Stimulated activated naive CD4-positive, alpha-beta T cell (primary cell): ENCODE measurements at regions not wholly inside any gene's neighbourhood (a gene's known extent, or its start where the extent isn't known, plus 50 kb on each side); places are given as distances from the start of the nearest gene placed in this dataset.
"Not testable (repeated sequence)": the region's sequence is repeated elsewhere in the genome, so short reads cannot be mapped to it uniquely, and the experiment has no call there.

Experiments
- DNase-seq, 6 experiments: peaks; one replicate each; lab custom pipeline; 2025; lab: John Stamatoyannopoulos, UW

GRCh38 chr1:234960722-234961455, 167.7 kb downstream of the TOMM20 start:
- DNase-seq: no peak

- DNase-seq: no peak
Measured at GRCh38 chr1:234958706-234959657, 169.7 kb downstream of the TOMM20 start.

- no peak for DNase-seq
Measured at GRCh38 chr1:234958066-234958705, 170.5 kb downstream of the TOMM20 start.

DNA sequence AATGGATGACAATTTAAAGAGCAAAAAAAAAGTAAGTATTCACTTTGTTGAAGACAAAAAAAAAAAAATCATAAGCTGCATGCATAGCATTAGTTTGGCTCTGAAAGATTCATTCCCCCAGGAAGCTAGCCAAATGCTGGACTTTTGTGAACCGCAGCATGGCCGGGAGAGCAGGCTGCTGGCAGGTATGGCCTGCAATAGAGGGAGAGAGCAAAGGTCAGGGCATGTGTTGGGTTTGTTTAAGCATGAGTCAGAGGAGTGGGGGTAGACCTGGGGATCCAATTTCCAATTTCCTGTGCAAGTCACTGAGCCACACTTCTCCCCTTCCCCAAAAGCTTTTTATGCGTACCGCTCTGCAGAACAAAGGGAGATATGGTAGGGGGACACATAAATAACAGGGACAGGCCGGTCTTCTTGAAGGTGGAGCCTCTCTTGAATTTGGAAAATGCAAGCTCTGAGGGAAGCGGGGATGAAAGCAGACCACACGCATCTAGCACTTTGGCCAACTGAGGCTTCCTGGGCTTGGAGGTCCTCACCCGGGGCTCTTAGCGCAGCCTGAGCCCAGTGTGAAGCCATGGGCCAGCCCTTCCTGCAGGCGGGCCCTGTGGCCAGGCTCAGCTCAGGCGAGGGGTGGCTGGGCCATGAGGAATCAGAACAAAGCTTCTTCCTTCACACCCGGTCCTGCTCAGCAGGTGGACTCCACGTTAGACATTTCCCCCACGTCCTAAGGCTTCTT, 171.1 kb downstream of the TOMM20 start:
- DNase-seq: no peak

DNA sequence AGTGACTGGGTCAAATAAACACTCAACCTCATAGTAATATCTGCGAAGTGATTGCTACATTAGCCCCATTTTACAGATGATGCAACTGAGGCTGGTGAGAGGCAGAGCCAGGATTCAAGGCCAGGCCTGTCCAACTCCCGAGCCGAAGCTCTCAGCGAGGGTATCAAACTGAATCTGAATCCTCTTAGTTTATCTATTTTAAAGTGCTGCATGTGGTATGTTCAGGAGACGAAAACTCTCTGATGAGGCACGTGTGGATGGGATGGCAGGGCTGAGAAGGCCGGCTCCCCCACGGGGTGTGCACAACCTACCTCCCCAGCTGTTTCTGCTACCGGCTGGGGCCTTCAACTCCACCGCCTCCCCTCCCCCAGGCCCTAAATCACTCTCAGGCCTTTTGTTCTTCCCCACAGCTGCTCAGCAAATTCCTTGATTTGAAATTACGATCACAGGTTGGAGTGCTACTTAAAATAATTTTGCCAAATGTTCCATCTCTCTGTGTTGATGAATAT, 171.8 kb downstream of the TOMM20 start:
- DNase-seq: no peak

- no peak for DNase-seq
Measured at GRCh38 chr1:234955107-234955731, 173.4 kb downstream of the TOMM20 start.

DNA sequence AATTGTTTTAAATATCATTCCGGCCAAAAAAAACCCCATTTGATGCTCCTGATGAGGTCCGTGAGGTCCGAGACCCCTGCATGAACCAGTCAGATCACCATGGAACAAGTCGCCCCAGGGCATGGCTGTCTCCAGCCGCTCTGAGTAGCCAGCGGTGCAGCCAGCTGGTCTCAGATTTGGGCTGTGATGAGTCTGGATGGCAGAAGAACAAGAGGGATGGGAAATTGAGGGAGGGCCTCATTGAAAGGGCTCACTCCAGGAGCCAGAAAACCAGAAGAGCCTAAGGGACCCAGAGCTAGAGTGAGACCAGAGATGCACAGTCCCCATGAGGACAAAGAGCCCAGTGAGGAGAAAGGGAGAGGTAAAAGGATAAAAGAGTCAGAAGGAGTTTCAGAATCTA, 174.0 kb downstream of the TOMM20 start:
- no peak for DNase-seq

DNA sequence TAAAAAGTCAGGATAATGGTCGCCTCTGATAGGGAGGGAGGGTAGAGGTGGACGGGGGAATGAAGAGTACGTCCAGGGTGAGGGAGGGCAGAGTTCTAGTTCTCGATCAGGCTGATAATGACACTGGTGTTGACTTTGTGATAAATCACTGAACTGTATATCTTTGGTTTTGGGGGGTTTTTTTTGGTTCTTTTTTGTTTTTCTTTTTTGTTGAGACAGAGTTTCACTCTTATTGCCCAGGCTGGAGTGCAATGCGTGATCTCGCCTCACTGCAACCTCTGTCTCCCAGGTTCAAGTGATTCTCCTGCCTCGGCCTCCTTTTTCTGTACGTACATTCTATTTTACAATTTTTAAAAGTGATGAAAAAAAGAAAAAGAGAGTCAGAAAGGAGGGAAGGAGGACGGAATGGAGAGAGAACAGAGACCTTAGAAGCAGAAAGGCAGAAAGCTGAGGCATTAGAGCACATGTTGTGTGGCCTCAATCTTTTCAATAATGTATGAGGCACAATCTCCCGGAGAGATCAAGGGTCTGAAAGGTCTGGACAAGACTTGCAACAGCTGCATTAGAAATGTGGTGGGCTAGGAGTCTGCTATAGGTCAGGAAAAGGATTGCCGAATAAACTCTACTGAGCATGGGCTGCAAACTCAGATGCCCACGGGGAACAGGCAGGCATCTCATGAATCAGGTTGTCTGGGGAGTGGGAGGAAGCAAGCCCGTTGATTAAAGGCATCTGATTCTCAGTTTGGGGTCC, 174.8 kb downstream of the TOMM20 start:
- DNase-seq: no peak

DNA sequence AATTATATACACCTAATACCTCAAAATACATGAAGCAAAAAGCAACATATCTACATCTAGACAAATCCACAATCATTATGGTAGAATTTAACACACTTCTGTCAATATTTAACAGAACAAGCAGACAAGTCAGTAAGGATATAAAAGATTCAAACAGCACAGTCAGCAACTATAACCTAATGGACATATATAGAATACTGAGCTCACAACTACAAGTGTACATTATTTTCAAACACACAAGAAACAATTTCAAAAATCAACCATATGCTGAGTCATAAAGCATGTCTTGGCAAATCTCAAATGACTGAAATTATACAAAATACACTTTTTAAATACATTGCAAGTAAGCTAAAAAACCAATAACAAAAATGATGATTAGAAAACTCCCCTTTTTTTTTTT, 178.0 kb downstream of the TOMM20 start:
- DNase-seq: no peak

- DNase-seq: not testable (repeated sequence)
Measured at GRCh38 chr1:234949528-234949927, 179.1 kb downstream of the TOMM20 start.

- no peak for DNase-seq
Measured at GRCh38 chr1:234944439-234945344, 183.9 kb downstream of the TOMM20 start.

DNA sequence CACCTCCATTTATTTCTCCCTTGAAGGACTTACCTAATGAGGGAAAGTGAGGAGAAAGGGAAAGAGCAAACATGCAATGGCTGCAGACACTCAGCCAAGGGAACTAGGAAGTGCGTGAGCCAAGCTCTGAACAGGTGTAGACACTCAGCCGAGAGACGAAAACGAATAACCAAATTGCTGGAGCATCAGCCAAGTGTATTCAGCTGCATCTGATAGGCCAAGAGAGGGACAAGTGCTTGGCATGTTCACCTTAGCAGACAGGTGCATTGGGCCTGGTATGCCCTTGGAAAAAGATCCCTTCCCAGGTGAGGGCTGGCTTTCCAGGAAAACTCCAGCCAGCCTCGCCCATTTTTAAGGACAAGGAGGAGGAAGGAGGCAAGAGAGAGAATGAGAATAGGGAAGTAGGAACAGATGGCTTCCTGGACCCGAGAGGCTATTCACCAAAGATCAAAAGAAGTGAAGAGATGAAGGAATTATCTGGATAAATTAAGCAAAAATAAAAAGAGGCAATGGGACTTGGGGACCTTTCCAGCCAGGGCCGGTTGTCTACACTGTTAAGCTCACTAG, 184.7 kb downstream of the TOMM20 start:
- no peak for DNase-seq

GRCh38 chr1:234942879-234943506, 185.6 kb downstream of the TOMM20 start:
- no peak for DNase-seq

- DNase-seq: no peak
Measured at GRCh38 chr1:234942012-234942332, 186.7 kb downstream of the TOMM20 start.

DNA sequence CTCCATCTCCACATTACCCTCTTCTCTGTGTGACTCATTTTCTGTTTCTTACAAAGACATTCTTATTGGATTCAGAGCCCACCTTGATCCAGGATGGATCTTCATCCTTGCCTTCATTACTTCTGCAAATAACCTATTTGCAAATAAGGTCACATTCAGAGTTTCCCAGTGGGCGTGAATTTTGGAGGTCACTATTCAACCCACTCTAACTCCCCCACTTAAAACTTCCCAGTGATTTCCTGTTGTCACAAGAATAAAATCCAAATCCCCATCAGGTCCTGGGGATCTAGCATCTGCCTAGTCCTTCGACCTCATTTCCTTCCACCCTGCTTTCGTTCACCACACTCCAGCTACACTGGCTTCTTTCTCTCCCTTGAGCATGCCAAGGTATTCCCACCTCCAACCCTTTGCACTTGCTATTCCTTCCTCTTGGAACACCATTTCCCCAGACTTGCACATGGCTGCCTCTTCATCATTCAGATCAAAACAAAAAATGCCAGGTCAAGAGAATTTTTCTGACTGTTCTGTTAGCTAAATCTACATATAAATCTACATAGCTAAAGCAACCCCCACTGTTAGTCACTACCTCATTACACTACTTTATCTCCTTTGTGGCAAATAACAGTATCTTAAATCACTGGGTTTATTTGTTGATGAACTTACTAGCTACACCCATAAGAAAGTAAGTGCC, 187.2 kb downstream of the TOMM20 start:
- no peak for DNase-seq

DNA sequence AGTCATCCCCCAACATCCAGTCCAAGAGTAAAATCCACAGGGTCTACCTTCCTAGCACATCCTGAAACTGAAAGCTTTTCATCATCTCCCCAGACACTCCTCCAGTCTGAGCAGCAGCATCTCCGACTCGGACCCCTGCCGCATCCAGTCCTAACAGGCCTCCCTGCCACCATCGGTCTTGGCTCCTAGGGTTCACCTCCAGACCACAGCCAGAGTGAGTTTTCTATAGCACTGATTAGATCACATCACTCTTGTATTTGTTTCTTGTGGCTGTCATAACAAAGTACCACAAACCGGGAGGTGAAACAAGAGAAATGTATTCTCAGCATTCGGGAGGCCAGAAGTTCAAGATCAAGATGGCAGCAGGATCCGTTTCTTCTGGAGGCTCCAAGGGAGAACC, 187.8 kb downstream of the TOMM20 start:
- no peak for DNase-seq

DNA sequence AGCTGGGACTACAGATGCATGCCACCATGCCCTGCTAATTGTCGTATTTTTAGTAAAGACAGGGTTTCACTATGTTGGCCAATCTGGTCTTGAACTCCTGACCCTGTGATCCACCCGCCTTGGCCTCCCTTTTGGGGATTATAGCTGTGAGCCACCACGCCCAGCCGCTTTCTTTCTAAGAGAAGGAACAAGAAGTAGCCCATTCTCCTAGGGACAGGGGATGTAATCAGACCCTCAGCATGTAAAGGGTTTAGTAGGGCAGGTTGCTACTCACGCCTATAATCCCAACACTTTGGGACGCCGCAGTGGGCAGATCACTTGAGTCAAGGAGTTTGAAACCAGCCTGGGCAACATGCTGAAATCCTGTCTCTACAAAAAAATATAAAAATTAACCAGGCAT, 189.7 kb downstream of the TOMM20 start:
- no peak for DNase-seq

GRCh38 chr1:234938135-234938534, 190.5 kb downstream of the TOMM20 start:
- DNase-seq: no peak
